IMR-90 (cell line): ENCODE measurements at regions not wholly inside any gene's neighbourhood (a gene's known extent, or its start where the extent isn't known, plus 50 kb on each side); places are given as distances from the start of the nearest gene placed in this dataset.

Experiments used
- ATAC-seq: fragments of 200-7000 bp; cut with Tn5 transposase; 2 replicates; pipeline ENCODE4 v1.9.1; 2020; ENCODE audit warnings: low read depth, mild to moderate bottlenecking, moderate library complexity
- BruUV-seq: library from RNA; stranded (reverse); fragments of 400-500 nt; replicated peaks from 2 replicates; lab custom pipeline; 2021; lab: Mats Ljungman, UMichigan
- CTCF ChIA-PET: fragments of 300-600 bp; formaldehyde crosslinking; extraction: SDS; loops from one replicate; lab custom pipeline; 2021; ENCODE audit warnings: antibody characterized with exemption; lab: Yijun Ruan, JAX
- POLR2A ChIA-PET: fragments of 300-600 bp; sonication (Branson Sonifier 250); formaldehyde crosslinking; loops from one replicate; lab custom pipeline; 2022; ENCODE audit warnings: antibody characterized with exemption; ENCODE audit not compliant: unreplicated experiment; lab: Charles Lee
- DNase-seq: peaks from one replicate; pipeline ENCODE4 v3.0.0; 2013
- H2AFZ ChIP-seq: replicated peaks from 2 replicates; pipeline ENCODE3; 2013; ENCODE audit warnings: low read length, mild to moderate bottlenecking; ENCODE audit not compliant: poor library complexity
- H2AK5ac ChIP-seq: 2 replicates; pipeline ENCODE4 v1.6.1; 2013; ENCODE audit warnings: low read depth, low read length, inconsistent platforms
- H2AK9ac ChIP-seq: replicated peaks from 2 replicates; pipeline ENCODE3; 2013; ENCODE audit warnings: mild to moderate bottlenecking, low read depth, low read length, moderate library complexity; ENCODE audit not compliant: poor library complexity
- H2BK120ac ChIP-seq: 2 replicates; pipeline ENCODE4 v1.6.1; 2013; ENCODE audit warnings: low read depth, low read length, inconsistent platforms
- H2BK15ac ChIP-seq: 3 replicates; pipeline ENCODE4 v1.6.1; 2013; ENCODE audit warnings: low read depth, low read length, inconsistent platforms
- H2BK20ac ChIP-seq: 2 replicates; pipeline ENCODE4 v1.6.1; 2013; ENCODE audit warnings: low read depth, mild to moderate bottlenecking, inconsistent platforms, low read length, moderate library complexity
- H2BK5ac ChIP-seq: 2 replicates; pipeline ENCODE4 v1.6.1; 2013; ENCODE audit warnings: mild to moderate bottlenecking, low read depth, low read length, inconsistent platforms; ENCODE audit not compliant: poor library complexity, severe bottlenecking
- H3K14ac ChIP-seq: replicated peaks from 2 replicates; pipeline ENCODE4 v1.6.1; 2013; ENCODE audit warnings: low read depth, low read length, inconsistent platforms
- H3K18ac ChIP-seq: 2 replicates; pipeline ENCODE4 v1.6.1; 2013; ENCODE audit warnings: low read depth, low read length, control low read depth
- H3K23ac ChIP-seq: 2 replicates; pipeline ENCODE4 v1.6.1; 2013; ENCODE audit warnings: low read depth, low read length, inconsistent platforms
- H3K27ac ChIP-seq: 2 replicates; pipeline ENCODE4 v1.5.1; 2013; ENCODE audit warnings: mild to moderate bottlenecking, control low read depth, low read length; ENCODE audit not compliant: insufficient read depth
- H3K27me3 ChIP-seq: 2 replicates; pipeline ENCODE4 v1.6.1; 2013; ENCODE audit warnings: low read length; ENCODE audit not compliant: control insufficient read depth, insufficient read depth
- H3K36me3 ChIP-seq: 2 replicates; pipeline ENCODE4 v1.6.1; 2013; ENCODE audit warnings: low read length, mixed read lengths; ENCODE audit not compliant: control insufficient read depth, insufficient read depth
- H3K4ac ChIP-seq: 2 replicates; pipeline ENCODE4 v1.6.1; 2013; ENCODE audit warnings: low read depth, low read length, inconsistent platforms
- H3K4me1 ChIP-seq: 2 replicates; pipeline ENCODE4 v1.6.1; 2013; ENCODE audit warnings: low read length, mixed read lengths; ENCODE audit not compliant: control insufficient read depth, insufficient read depth
- H3K4me2 ChIP-seq: 2 replicates; pipeline ENCODE4 v1.6.1; 2013; ENCODE audit warnings: low read depth, mild to moderate bottlenecking, control low read depth, low read length, moderate library complexity
- H3K4me3 ChIP-seq: 2 replicates; pipeline ENCODE4 v1.5.1; 2013; ENCODE audit warnings: low read depth, mild to moderate bottlenecking, control low read depth, low read length, moderate library complexity; ENCODE audit not compliant: insufficient read depth
- H3K56ac ChIP-seq: 2 replicates; pipeline ENCODE4 v1.6.1; 2013; ENCODE audit warnings: low read length, inconsistent platforms; ENCODE audit not compliant: insufficient read depth; ENCODE audit errors: extremely low read depth
- H3K79me1 ChIP-seq, 2 experiments: 2 replicates each; pipeline ENCODE4 v1.6.1; 2013; ENCODE audit warnings: low read length in 2 of 2, inconsistent platforms in 1 of 2, low read depth in 1 of 2
- H3K9ac ChIP-seq: 2 replicates; pipeline ENCODE4 v1.6.1; 2013; ENCODE audit warnings: low read depth, low read length, control low read depth
- H3K9me1 ChIP-seq: 2 replicates; pipeline ENCODE4 v1.6.1; 2013; ENCODE audit warnings: low read length, inconsistent platforms; ENCODE audit not compliant: insufficient read depth
- H3K9me3 ChIP-seq: 2 replicates; pipeline ENCODE4 v1.6.1; 2013; ENCODE audit warnings: low read length; ENCODE audit not compliant: control insufficient read depth, insufficient read depth
- H4K20me1 ChIP-seq: 2 replicates; pipeline ENCODE4 v1.6.1; 2013; ENCODE audit warnings: low read length, inconsistent platforms; ENCODE audit not compliant: insufficient read depth
- H4K5ac ChIP-seq: 2 replicates; pipeline ENCODE4 v1.6.1; 2013; ENCODE audit warnings: mild to moderate bottlenecking, low read depth, low read length, control low read depth
- H4K8ac ChIP-seq, 2 experiments: 2 replicates each; pipeline ENCODE4 v1.6.1; 2013; ENCODE audit warnings: low read depth in 2 of 2, low read length in 2 of 2, control low read depth in 1 of 2, inconsistent platforms in 1 of 2
- H4K91ac ChIP-seq: 2 replicates; pipeline ENCODE4 v1.6.1; 2013; ENCODE audit warnings: low read depth, low read length, inconsistent platforms; ENCODE audit not compliant: insufficient read depth
- CEBPB ChIP-seq: IDR thresholded peaks from 2 replicates; pipeline ENCODE4 v1.6.1; 2012; ENCODE audit warnings: low read depth, low read length, improper control_type of control experiment
- CTCF ChIP-seq: conservative IDR thresholded peaks from 2 replicates; pipeline ENCODE4 v1.5.1; 2012; ENCODE audit warnings: mild to moderate bottlenecking, low read depth, low read length, improper control_type of control experiment
- FOS ChIP-seq: fragments of 150-350 bp; IDR thresholded peaks from 2 replicates; pipeline ENCODE4 v1.6.1; 2016; ENCODE audit warnings: low read depth, low read length
- POLR2A ChIP-seq: IDR thresholded peaks from 2 replicates; pipeline ENCODE4 v1.6.1; 2012; ENCODE audit warnings: mild to moderate bottlenecking, low read depth, low read length
- RCOR1 ChIP-seq: IDR thresholded peaks from 2 replicates; pipeline ENCODE4 v1.6.1; 2012; ENCODE audit warnings: mild to moderate bottlenecking, low read length, improper control_type of control experiment; ENCODE audit not compliant: insufficient replicate concordance
- RFX5 ChIP-seq: IDR thresholded peaks from 2 replicates; pipeline ENCODE4 v1.8.0; 2012; ENCODE audit warnings: low read depth, mild to moderate bottlenecking, low read length, moderate library complexity
- USF2 ChIP-seq: fragments of 150-350 bp; IDR thresholded peaks from 2 replicates; pipeline ENCODE4 v1.6.1; 2017; ENCODE audit warnings: mild to moderate bottlenecking, antibody characterized with exemption, low read length, low read depth
- WGBS, 2 experiments: methylation state at CpG; one replicate each; pipeline versions ENCODE4 v1.1.5 to v1.1.7; 2013; ENCODE audit warnings: missing lambda C conversion rate in 2 of 2; ENCODE audit not compliant: insufficient read length in 1 of 2; ENCODE audit errors: extremely low coverage in 2 of 2; 5-methylcytosine and 5-hydroxymethylcytosine counted together
- dilution Hi-C: fragments of 300-500 bp; cut with HindIII; formaldehyde crosslinking; loops from one replicate; pipeline ENCODE4 v1.14.3; 2018; ENCODE audit warnings: low sequenced_read_pairs; ENCODE audit not compliant: unreplicated experiment
- in situ Hi-C: fragments of 300-500 bp; cut with MboI; formaldehyde crosslinking; loops from 3 replicates; pipeline ENCODE4 v1.14.3; 2019; ENCODE audit warnings: low sequenced_read_pairs, inconsistent platforms, mixed read lengths
- intact Hi-C: fragments of 100-400 bp; cut with micrococcal nuclease; formaldehyde crosslinking; loops from 2 replicates; pipeline ENCODE4 v1.10.0; 2022

- no peaks in the 10 kb centered on the region for H3K9me1 ChIP-seq
- 60% methylated on average over 4 of the region's 14 CpGs; no CpG with 5 or more reads in 1 of the 2 experiments for WGBS, 2 experiments
- no peak overlapping the region for H3K18ac ChIP-seq
- no peak overlapping the region for H2AFZ ChIP-seq
- ChIA-PET POLR2A (no interaction called here), CTCF (no interaction called here)
- in situ Hi-C loops, result no loop called here
- no peak overlapping the region for H3K9ac ChIP-seq
- H3K27ac ChIP-seq, result no peak overlapping the region
- dilution Hi-C loops, result no loop called here
- no peak overlapping the region for H2BK20ac ChIP-seq
- H3K4ac ChIP-seq, result no peak overlapping the region
- no peak overlapping the region for H3K4me3 ChIP-seq
- no peaks in the 10 kb centered on the region for H3K79me1 ChIP-seq
- no peak for DNase-seq
- no peaks in the 10 kb centered on the region for H3K4me1 ChIP-seq
- H4K8ac ChIP-seq, result no peak overlapping the region
- intact Hi-C loops, result no loop called here
- no peak overlapping the region for H3K23ac ChIP-seq
- H3K14ac ChIP-seq, result no peak overlapping the region
- no peaks in the 10 kb centered on the region for H3K9me3 ChIP-seq
- TF ChIP-seq FOS, result no peak
- no peak for TF ChIP-seq USF2
- no peak for TF ChIP-seq CTCF
- TF ChIP-seq RCOR1, result no peak
- TF ChIP-seq POLR2A, result no peak
- TF ChIP-seq CEBPB, result no peak
- TF ChIP-seq RFX5, result no peak
- no peak overlapping the region for H4K5ac ChIP-seq
- H4K91ac ChIP-seq, result no peak overlapping the region
- ATAC-seq, result no peak
- no peak overlapping the region for H2AK5ac ChIP-seq
- no peak overlapping the region for H2BK5ac ChIP-seq
- no peaks in the 10 kb centered on the region for H3K27me3 ChIP-seq
- H3K56ac ChIP-seq, result no peak overlapping the region
- no peak overlapping the region for H2BK120ac ChIP-seq
- no peaks in the 10 kb centered on the region for H3K36me3 ChIP-seq
- H4K20me1 ChIP-seq, result no peaks in the 10 kb centered on the region
- H3K4me2 ChIP-seq, result no peak overlapping the region
- H2BK15ac ChIP-seq, result no peak overlapping the region
- no peak overlapping the region for H2AK9ac ChIP-seq
- BruUV-seq, result no TSS peak
These were observed 181.0 kb downstream of the PTPRU start for GRCh38 chr1:29417147-29417858.
